ENCODE measurements at regions not wholly inside any gene's neighbourhood (a gene's known extent, or its start where the extent isn't known, plus 50 kb on each side); places are given as distances from the start of the nearest gene placed in this dataset.

DNA sequence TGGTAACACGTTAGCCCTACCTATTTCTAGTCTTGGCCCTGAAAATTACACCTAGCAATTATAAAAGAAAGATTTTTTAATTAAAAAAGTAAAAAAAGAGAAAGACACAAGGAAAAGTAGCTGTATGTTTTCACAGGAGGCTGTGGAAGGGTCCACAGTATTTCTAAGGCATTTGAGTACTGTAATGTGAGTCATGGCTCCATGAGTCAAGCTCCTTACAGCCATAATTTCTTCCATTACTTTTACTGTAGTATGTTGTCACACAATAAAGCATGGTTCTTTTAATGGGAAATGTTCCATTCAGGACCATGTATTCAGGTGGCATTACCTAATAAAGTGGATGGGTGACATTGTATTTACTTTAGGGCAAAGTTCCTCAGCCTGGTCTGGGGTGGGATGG, 113.4 kb downstream of the GPR37 start:
- no peak overlapping the region for H3K27ac Mint-ChIP-seq (ENCODE audit: low read depth, unreplicated experiment)
- intact Hi-C loops (cut with micrococcal nuclease): no loop called here
- POLR2A ChIA-PET: interaction anchor here (0.9 kb wide), 1 partner anchor 22 kb away, joined by 3 read pairs; no protein-coding TSS in a partner anchor
- no peak overlapping the region for H3K4me3 Mint-ChIP-seq (ENCODE audit: unreplicated experiment)
- peak; percentile 13 for DNase-seq (ENCODE audit: unreplicated experiment)
- CTCF ChIA-PET: interaction anchor here (0.9 kb wide), 1 partner anchor 50 kb away, joined by 3 read pairs; no protein-coding TSS in a partner anchor
- no TSS peak for BruUV-seq (replicated peaks)
- H3K27me3 Mint-ChIP-seq (ENCODE audit: insufficient read depth, unreplicated experiment): no peaks in the 10 kb centered on the region
- no peaks in the 10 kb centered on the region for H3K36me3 Mint-ChIP-seq (ENCODE audit: insufficient read depth, unreplicated experiment)
- peaks cover 12% of the 10 kb centered on the region for H3K4me1 Mint-ChIP-seq (ENCODE audit: insufficient read depth, unreplicated experiment)
- H3K9me3 Mint-ChIP-seq (ENCODE audit: unreplicated experiment): no peaks in the 10 kb centered on the region
- no peak for TF ChIP-seq CTCF (IDR thresholded peaks at IDR 0.05; ENCODE audit: unreplicated experiment)

DNA sequence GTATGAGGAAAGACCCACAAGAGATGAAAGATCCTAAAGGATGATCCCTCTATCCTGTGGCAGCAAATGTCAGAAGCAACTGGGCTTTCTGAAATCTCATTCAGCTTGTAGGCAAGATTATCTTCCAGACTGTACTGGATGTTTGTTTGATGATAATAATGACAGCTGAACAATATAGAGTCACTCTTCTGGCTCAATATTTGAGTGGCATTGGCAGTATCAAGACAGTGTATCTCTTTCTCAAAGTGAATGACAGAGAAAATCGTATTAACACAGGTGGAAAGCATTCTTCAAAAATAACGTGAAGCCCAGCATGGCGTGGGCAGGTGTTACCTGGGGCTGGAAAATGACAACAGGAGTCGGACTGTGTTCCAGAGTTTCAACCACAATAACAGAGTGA, 114.5 kb downstream of the GPR37 start:
- Mint-ChIP-seq H3K36me3 (ENCODE audit: insufficient read depth, unreplicated experiment) (no peaks in the 10 kb centered on the region), H3K4me3 (ENCODE audit: unreplicated experiment) (no peak overlapping the region), H3K4me1 (ENCODE audit: insufficient read depth, unreplicated experiment) (peaks cover 12% of the 10 kb centered on the region), H3K27ac (ENCODE audit: low read depth, unreplicated experiment) (no peak overlapping the region), H3K27me3 (ENCODE audit: insufficient read depth, unreplicated experiment) (no peaks in the 10 kb centered on the region), H3K9me3 (ENCODE audit: unreplicated experiment) (no peaks in the 10 kb centered on the region)
- no peak for TF ChIP-seq CTCF (IDR thresholded peaks at IDR 0.05; ENCODE audit: unreplicated experiment)
- ChIA-PET POLR2A (no interaction called here), CTCF (interaction anchor here (0.6 to 0.8 kb wide), 2 partner anchors 115 to 548 kb away, joined by 3 to 4 read pairs; partner anchors contain the start of gene GPR37)
- intact Hi-C loops (cut with micrococcal nuclease): no loop called here
- BruUV-seq (replicated peaks): no TSS peak
- no peak for DNase-seq (ENCODE audit: unreplicated experiment)

DNA sequence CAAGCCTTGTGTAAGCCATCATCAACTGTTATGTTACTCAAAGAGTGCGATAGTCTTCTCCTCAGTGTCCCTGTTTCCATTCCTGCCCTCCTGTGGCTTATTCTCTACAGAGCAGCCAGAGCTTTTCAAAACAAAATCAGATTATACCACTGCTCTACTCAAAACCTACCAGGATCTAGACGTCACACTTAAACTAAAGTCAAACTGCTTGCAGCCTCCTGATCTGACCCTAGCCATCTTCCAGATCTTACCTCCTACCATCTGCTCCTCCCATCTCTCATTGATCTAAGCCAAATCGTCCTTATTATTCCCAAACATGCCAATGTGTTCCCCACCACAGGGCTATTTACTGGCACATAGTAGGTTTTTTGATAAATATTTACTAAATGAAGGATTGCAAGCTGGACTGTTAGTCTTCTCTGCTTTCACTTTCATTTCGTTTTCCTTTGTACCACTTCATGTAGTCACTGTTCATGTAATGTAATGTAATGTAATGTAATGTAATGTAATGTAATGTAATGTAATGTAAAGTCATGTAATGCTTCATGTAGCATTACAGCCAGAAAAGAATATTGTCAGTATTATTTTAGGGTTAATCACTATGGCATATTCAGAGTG, 116.1 kb downstream of the GPR37 start:
- BruUV-seq (replicated peaks): no TSS peak
- peak overlapping the region; percentile 54 for H3K4me3 Mint-ChIP-seq (ENCODE audit: unreplicated experiment)
- H3K36me3 Mint-ChIP-seq (ENCODE audit: insufficient read depth, unreplicated experiment): no peaks in the 10 kb centered on the region
- peaks cover 12% of the 10 kb centered on the region for H3K4me1 Mint-ChIP-seq (ENCODE audit: insufficient read depth, unreplicated experiment)
- no peaks in the 10 kb centered on the region for H3K27me3 Mint-ChIP-seq (ENCODE audit: insufficient read depth, unreplicated experiment)
- ChIA-PET POLR2A (interaction anchor here (0.6 to 0.7 kb wide), 2 partner anchors 13 to 53 kb away, joined by 3 read pairs; no protein-coding TSS in a partner anchor), CTCF (no interaction called here)
- peak overlapping the region; percentile 62 for H3K27ac Mint-ChIP-seq (ENCODE audit: low read depth, unreplicated experiment)
- DNase-seq (ENCODE audit: unreplicated experiment): no peak
- intact Hi-C loops (cut with micrococcal nuclease): no loop called here
- TF ChIP-seq CTCF (IDR thresholded peaks at IDR 0.05; ENCODE audit: unreplicated experiment): no peak
- H3K9me3 Mint-ChIP-seq (ENCODE audit: unreplicated experiment): no peaks in the 10 kb centered on the region

DNA sequence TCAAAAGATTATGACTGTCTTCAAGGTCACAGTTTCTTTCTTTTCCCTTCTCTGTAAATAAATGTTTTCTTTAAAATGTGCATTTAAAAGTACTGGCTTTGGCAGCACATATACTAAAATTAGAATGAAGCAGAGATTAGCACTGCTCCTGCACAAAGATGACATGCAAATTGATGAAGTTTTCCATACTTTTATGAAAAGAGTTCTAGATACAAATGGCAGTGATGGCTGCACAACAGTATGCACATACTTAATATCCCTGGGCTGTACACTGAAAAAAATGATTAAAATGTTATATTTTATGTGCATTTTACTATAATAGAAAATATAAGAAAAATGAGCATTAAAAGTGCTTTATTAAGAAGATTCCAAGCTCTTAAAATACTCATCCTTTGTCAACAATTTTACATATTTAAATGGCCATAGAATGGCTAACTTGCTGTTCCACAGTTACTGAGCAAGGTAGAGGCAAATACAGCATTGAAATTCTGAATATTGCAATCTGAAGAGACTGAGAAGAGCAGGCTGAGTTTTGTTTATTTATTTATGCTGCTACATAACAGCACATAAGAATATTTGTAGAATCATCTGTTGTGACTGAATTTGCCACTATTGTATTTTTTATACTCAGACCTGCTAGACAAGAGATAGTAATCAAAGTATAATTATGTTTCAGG, 117.8 kb downstream of the GPR37 start:
- peaks cover 12% of the 10 kb centered on the region for H3K4me1 Mint-ChIP-seq (ENCODE audit: insufficient read depth, unreplicated experiment)
- POLR2A ChIA-PET: no interaction called here

More for the DNA sequence above, 117.8 kb downstream of the GPR37 start:
- TF ChIP-seq CTCF (IDR thresholded peaks at IDR 0.05; ENCODE audit: unreplicated experiment): no peak
- H3K27ac Mint-ChIP-seq (ENCODE audit: low read depth, unreplicated experiment): no peak overlapping the region
- CTCF ChIA-PET: no interaction called here
- no peak overlapping the region for H3K4me3 Mint-ChIP-seq (ENCODE audit: unreplicated experiment)
- DNase-seq (ENCODE audit: unreplicated experiment): no peak
- no peaks in the 10 kb centered on the region for H3K36me3 Mint-ChIP-seq (ENCODE audit: insufficient read depth, unreplicated experiment)
- BruUV-seq (replicated peaks): no TSS peak
- H3K9me3 Mint-ChIP-seq (ENCODE audit: unreplicated experiment): no peaks in the 10 kb centered on the region
- intact Hi-C loops (cut with micrococcal nuclease): no loop called here
- no peaks in the 10 kb centered on the region for H3K27me3 Mint-ChIP-seq (ENCODE audit: insufficient read depth, unreplicated experiment)

Data from MCF 10A (cell line).